Tibial nerve (tissue), 4 donors: ENCODE measurements at regions not wholly inside any gene's neighbourhood (a gene's known extent, or its start where the extent isn't known, plus 50 kb on each side); places are given as distances from the start of the nearest gene placed in this dataset.

ENCODE experiments used
- EP300 ChIP-seq, 2 donors: sonication (generic); formaldehyde crosslinking; IDR thresholded peaks; one replicate each; pipeline ENCODE4 v1.6.1; 2017; ENCODE audit warnings: antibody characterized with exemption in 2 of 2, mild to moderate bottlenecking in 1 of 2
- POLR2A ChIP-seq, 2 donors: fragments of 450-650 bp; IDR thresholded peaks; one replicate each; pipeline ENCODE4 v1.6.1; 2017; ENCODE audit warnings: antibody characterized with exemption in 2 of 2, mild to moderate bottlenecking in 2 of 2, moderate library complexity in 2 of 2
- TF ChIP-seq, protein P1 (sequence below), 5 experiments: fragments of 200-600 bp in 3 of 5; fragments of 450-650 bp in 2 of 5; sonication (generic) in 3 of 5; IDR thresholded peaks; one replicate each; pipeline ENCODE4 v1.5.1; 2016 to 2019; ENCODE audit warnings: antibody characterized with exemption in 5 of 5, mild to moderate bottlenecking in 3 of 5, moderate library complexity in 2 of 5

DNA sequence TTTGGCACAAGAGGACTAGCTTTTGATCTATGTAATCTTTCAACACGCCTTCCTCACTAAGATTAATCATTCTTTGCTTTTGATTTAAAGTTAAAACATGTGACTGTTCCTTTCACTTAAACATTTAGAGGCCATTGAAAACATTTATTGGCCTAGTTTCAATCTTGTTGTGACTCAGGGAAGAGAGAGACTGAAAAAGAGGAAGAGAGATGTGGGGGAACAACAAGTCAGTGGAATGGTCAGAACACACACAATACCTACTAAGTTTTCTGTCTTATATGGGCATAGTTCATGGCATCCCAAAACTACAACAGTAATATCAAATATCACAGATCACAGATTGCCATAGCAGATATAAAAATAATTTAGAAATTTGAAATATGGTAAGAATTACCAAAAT is 812.9 kb upstream of the AGA start:
- TF ChIP-seq, protein P1, sequence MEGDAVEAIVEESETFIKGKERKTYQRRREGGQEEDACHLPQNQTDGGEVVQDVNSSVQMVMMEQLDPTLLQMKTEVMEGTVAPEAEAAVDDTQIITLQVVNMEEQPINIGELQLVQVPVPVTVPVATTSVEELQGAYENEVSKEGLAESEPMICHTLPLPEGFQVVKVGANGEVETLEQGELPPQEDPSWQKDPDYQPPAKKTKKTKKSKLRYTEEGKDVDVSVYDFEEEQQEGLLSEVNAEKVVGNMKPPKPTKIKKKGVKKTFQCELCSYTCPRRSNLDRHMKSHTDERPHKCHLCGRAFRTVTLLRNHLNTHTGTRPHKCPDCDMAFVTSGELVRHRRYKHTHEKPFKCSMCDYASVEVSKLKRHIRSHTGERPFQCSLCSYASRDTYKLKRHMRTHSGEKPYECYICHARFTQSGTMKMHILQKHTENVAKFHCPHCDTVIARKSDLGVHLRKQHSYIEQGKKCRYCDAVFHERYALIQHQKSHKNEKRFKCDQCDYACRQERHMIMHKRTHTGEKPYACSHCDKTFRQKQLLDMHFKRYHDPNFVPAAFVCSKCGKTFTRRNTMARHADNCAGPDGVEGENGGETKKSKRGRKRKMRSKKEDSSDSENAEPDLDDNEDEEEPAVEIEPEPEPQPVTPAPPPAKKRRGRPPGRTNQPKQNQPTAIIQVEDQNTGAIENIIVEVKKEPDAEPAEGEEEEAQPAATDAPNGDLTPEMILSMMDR (IDR thresholded peaks at IDR 0.05) = no peak
- no peak for TF ChIP-seq EP300 (IDR thresholded peaks at IDR 0.05)
- TF ChIP-seq POLR2A (IDR thresholded peaks at IDR 0.05) = no peak
